GM12892 (cell line): ENCODE measurements at regions not wholly inside any gene's neighbourhood (a gene's known extent, or its start where the extent isn't known, plus 50 kb on each side); places are given as distances from the start of the nearest gene placed in this dataset.

ENCODE experiments used
- POLR2A ChIP-seq: IDR thresholded peaks from 2 replicates; pipeline ENCODE4 v1.6.1; 2011; ENCODE audit warnings: low read depth, low read length, control low read depth
- POLR2AphosphoS5 ChIP-seq: IDR thresholded peaks from 2 replicates; pipeline ENCODE4 v1.6.1; 2011; ENCODE audit warnings: low read depth, low read length, control low read depth

DNA sequence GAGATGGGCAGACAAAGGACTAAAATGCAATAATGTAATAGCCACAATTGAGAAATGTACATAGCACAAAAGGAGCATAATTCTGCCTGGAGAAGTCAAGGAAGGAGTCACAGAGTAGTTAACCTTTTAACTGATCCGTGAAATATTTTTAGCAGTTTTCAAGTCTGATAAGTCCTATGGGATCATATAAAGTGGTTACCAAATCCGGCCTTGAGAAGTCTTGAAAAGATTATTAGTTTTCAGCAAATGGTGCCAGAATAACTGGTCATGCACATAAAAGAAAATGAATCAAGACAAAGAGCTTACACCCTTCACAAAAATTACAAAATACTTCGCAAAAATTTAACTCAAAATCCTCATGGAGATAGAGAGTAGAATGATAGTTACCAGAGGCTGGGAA lies 788.7 kb upstream of the AMOT start:
- TF ChIP-seq POLR2A (no peak), POLR2AphosphoS5 (no peak)
